MM.1S (cell line): ENCODE measurements at regions not wholly inside any gene's neighbourhood (a gene's known extent, or its start where the extent isn't known, plus 50 kb on each side); places are given as distances from the start of the nearest gene placed in this dataset.

Experiments
- DNase-seq: peaks from one replicate; pipeline ENCODE4 v3.0.0-alpha.2; 2015
- H2AFZ ChIP-seq: fragments of 300-600 bp; sonication (generic); 2 replicates; pipeline ENCODE4 v1.6.0; 2016; ENCODE audit warnings: antibody characterized with exemption, low read length
- H3F3A ChIP-seq: fragments of 300-600 bp; sonication (generic); 2 replicates; pipeline ENCODE4 v1.6.1; 2016; ENCODE audit warnings: mild to moderate bottlenecking, antibody characterized with exemption, low read length, moderate library complexity, mixed read lengths; ENCODE audit not compliant: insufficient read depth
- H3K27ac ChIP-seq: fragments of 300-600 bp; sonication (generic); 2 replicates; pipeline ENCODE4 v1.5.1; 2016; ENCODE audit warnings: mild to moderate bottlenecking, low read length
- H3K27me3 ChIP-seq: fragments of 300-600 bp; sonication (generic); replicated peaks from 2 replicates; pipeline ENCODE4 v1.6.0; 2016; ENCODE audit warnings: low read length; ENCODE audit not compliant: insufficient read depth
- H3K36me3 ChIP-seq: fragments of 300-600 bp; sonication (generic); replicated peaks from 2 replicates; pipeline ENCODE4 v1.6.1; 2016; ENCODE audit warnings: mild to moderate bottlenecking, low read length, mixed read lengths; ENCODE audit not compliant: insufficient read depth
- H3K4me1 ChIP-seq: fragments of 300-600 bp; sonication (generic); 2 replicates; pipeline ENCODE4 v1.6.1; 2016; ENCODE audit warnings: low read length, mixed read lengths
- H3K4me2 ChIP-seq: fragments of 300-600 bp; sonication (generic); 2 replicates; pipeline ENCODE4 v1.6.0; 2016; ENCODE audit warnings: low read depth, low read length
- H3K4me3 ChIP-seq: fragments of 300-600 bp; sonication (generic); 2 replicates; pipeline ENCODE4 v1.5.1; 2016; ENCODE audit warnings: low read length, mixed read lengths
- H3K79me2 ChIP-seq: fragments of 300-600 bp; sonication (generic); 2 replicates; pipeline ENCODE4 v1.6.1; 2016; ENCODE audit warnings: mixed run types, low read length, mixed read lengths
- H3K9ac ChIP-seq: fragments of 300-600 bp; sonication (generic); 2 replicates; pipeline ENCODE4 v1.6.1; 2016; ENCODE audit warnings: low read length, mixed read lengths
- H3K9me2 ChIP-seq: fragments of 300-600 bp; sonication (generic); replicated peaks from 2 replicates; pipeline ENCODE4 v1.6.1; 2016; ENCODE audit warnings: mild to moderate bottlenecking, low read length, mixed read lengths; ENCODE audit not compliant: insufficient read depth
- H3K9me3 ChIP-seq: fragments of 300-600 bp; sonication (generic); replicated peaks from 2 replicates; pipeline ENCODE4 v1.6.1; 2016; ENCODE audit warnings: mild to moderate bottlenecking, low read length, mixed read lengths; ENCODE audit not compliant: insufficient read depth
- H4K20me1 ChIP-seq: fragments of 300-600 bp; sonication (generic); 2 replicates; pipeline ENCODE4 v1.6.1; 2016; ENCODE audit warnings: mild to moderate bottlenecking, low read length, moderate library complexity, mixed read lengths; ENCODE audit not compliant: insufficient read depth
- EZH2 ChIP-seq: fragments of 300-600 bp; sonication (generic); optimal IDR thresholded peaks from 2 replicates; pipeline ENCODE3; 2017; ENCODE audit warnings: low read depth, mild to moderate bottlenecking, antibody characterized with exemption, low read length, mixed read lengths
- EZH2phosphoT487 ChIP-seq: fragments of 300-600 bp; sonication (generic); IDR thresholded peaks from 2 replicates; pipeline ENCODE4 v1.6.1; 2018; ENCODE audit warnings: antibody characterized with exemption, low read length
- TF ChIP-seq, protein P1 (sequence below): fragments of 300-600 bp; sonication (generic); IDR thresholded peaks from 2 replicates; pipeline ENCODE4 v1.5.1; 2016; ENCODE audit warnings: antibody characterized with exemption, low read length, mixed read lengths

DNA sequence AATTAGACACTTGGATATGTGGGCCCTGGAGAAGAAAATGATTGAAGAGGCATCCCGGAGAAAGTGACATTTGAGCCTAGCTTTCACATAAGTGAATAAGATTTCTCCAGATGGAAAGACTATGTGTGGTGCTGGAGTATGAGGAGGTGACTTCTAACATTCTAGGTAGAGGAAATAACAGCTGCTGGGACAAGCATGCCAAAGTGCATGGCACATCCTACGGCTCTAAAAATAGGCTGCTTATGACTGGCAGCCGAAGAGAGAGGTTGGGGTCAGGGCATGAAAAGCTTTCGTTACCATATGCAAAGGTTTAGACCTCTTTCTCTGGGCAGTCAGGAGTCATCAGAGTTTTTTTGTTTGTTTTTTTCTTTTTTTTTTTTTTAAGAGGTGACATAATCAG lies 142.0 kb downstream of the SOX3 start:
- H3K27me3 ChIP-seq, result no peaks in the 10 kb centered on the region
- H2AFZ ChIP-seq, result no peak overlapping the region
- no peak overlapping the region for H3K27ac ChIP-seq
- no peaks in the 10 kb centered on the region for H3K9me3 ChIP-seq
- H3K79me2 ChIP-seq, result no peaks in the 10 kb centered on the region
- H3K4me2 ChIP-seq, result no peak overlapping the region
- no peaks in the 10 kb centered on the region for H3F3A ChIP-seq
- no peaks in the 10 kb centered on the region for H3K36me3 ChIP-seq
- no peak overlapping the region for H3K9ac ChIP-seq
- H3K4me1 ChIP-seq, result no peaks in the 10 kb centered on the region
- no peak overlapping the region for H3K4me3 ChIP-seq
- no peak for DNase-seq
- no peaks in the 10 kb centered on the region for H3K9me2 ChIP-seq
- no peaks in the 10 kb centered on the region for H4K20me1 ChIP-seq
- TF ChIP-seq EZH2, result no peak
- TF ChIP-seq, protein P1, sequence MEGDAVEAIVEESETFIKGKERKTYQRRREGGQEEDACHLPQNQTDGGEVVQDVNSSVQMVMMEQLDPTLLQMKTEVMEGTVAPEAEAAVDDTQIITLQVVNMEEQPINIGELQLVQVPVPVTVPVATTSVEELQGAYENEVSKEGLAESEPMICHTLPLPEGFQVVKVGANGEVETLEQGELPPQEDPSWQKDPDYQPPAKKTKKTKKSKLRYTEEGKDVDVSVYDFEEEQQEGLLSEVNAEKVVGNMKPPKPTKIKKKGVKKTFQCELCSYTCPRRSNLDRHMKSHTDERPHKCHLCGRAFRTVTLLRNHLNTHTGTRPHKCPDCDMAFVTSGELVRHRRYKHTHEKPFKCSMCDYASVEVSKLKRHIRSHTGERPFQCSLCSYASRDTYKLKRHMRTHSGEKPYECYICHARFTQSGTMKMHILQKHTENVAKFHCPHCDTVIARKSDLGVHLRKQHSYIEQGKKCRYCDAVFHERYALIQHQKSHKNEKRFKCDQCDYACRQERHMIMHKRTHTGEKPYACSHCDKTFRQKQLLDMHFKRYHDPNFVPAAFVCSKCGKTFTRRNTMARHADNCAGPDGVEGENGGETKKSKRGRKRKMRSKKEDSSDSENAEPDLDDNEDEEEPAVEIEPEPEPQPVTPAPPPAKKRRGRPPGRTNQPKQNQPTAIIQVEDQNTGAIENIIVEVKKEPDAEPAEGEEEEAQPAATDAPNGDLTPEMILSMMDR, result no peak
- no peak for TF ChIP-seq EZH2phosphoT487

DNA sequence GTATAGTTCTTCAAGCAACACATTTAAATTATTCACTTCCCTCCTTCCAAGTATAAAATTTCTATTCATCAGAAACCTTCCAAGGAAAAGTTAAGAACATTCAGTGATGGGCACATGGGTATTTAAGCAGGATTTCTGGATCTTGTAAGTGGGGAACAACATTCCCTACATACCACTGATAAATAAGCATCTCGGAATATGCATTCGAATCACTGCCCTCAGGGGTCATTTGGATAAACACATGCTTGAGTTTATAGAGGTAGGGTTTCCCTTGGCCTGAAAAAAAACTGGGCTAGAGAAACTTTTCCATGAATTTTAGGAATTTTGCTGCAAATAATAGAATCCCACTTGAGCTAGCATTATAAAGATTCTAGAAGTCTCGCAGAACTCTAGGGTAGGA lies 143.9 kb downstream of the SOX3 start:
- no peaks in the 10 kb centered on the region for H3K4me1 ChIP-seq
- H3K4me2 ChIP-seq, result no peak overlapping the region
- H3K79me2 ChIP-seq, result no peaks in the 10 kb centered on the region
- H3K9me3 ChIP-seq, result no peaks in the 10 kb centered on the region
- no peaks in the 10 kb centered on the region for H3K27me3 ChIP-seq
- no peak overlapping the region for H3K27ac ChIP-seq
- no peaks in the 10 kb centered on the region for H3K9me2 ChIP-seq
- no peaks in the 10 kb centered on the region for H3F3A ChIP-seq
- H3K9ac ChIP-seq, result no peak overlapping the region
- H4K20me1 ChIP-seq, result no peaks in the 10 kb centered on the region
- DNase-seq, result no peak
- no peaks in the 10 kb centered on the region for H3K36me3 ChIP-seq
- H3K4me3 ChIP-seq, result no peak overlapping the region
- no peak overlapping the region for H2AFZ ChIP-seq
- no peak for TF ChIP-seq EZH2
- no peak for TF ChIP-seq EZH2phosphoT487
- TF ChIP-seq, protein P1, result no peak

DNA sequence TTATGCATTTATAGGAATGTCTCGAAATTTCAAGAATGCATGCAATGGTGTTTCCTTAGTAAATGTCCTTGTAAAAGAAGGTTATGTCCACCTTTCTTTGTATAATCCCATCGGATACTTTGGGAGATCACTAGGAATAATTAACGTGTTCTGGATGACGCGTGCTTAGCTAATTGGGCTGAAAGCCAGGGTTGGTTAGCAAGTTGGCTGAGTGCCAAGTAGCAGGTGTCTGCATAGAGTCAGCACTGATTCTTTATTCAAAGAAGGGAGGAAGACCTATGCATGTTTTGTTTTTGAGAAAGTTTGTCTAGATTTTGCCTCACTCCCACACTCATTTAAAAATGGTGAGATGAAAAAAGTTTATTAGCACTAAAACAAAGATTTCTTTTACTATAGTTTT lies 144.6 kb downstream of the SOX3 start:
- TF ChIP-seq EZH2phosphoT487 (no peak), EZH2 (no peak)
- TF ChIP-seq, protein P1, result no peak
- H3K79me2 ChIP-seq, result no peaks in the 10 kb centered on the region
- H3K4me3 ChIP-seq, result no peak overlapping the region
- H2AFZ ChIP-seq, result no peak overlapping the region
- no peaks in the 10 kb centered on the region for H3K27me3 ChIP-seq
- H3K36me3 ChIP-seq, result no peaks in the 10 kb centered on the region
- H3K9ac ChIP-seq, result no peak overlapping the region
- no peak for DNase-seq
- H3F3A ChIP-seq, result no peaks in the 10 kb centered on the region
- no peak overlapping the region for H3K27ac ChIP-seq
- H3K9me2 ChIP-seq, result no peaks in the 10 kb centered on the region
- H4K20me1 ChIP-seq, result no peaks in the 10 kb centered on the region
- H3K4me1 ChIP-seq, result no peaks in the 10 kb centered on the region
- H3K4me2 ChIP-seq, result no peak overlapping the region
- no peaks in the 10 kb centered on the region for H3K9me3 ChIP-seq

DNA sequence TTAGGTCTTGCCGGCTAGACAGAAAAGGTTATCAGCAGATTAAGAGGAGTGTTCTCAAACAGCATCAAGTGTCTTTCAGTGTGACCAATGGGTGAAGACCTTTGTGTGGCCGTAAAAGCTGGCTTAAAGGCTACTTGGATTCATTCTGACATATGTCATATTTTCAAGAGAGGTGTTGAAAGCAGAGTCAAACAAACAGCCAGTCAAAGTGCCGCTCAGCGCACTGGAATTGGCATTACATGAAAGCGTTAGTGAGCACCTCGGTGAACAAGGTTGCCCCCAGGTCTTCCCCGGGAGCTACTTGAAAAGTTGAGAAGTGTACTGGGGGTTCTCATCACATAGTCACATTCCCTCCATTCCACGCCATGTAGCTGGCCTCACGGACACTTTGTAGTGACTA lies 148.9 kb downstream of the SOX3 start:
- Histone ChIP-seq H3K4me2 (no peak overlapping the region), H3K9ac (no peak overlapping the region), H3K9me3 (no peaks in the 10 kb centered on the region), H3K27me3 (no peaks in the 10 kb centered on the region), H3K4me3 (no peak overlapping the region), H3K36me3 (no peaks in the 10 kb centered on the region), H3K9me2 (no peaks in the 10 kb centered on the region), H4K20me1 (no peaks in the 10 kb centered on the region), H3K4me1 (no peaks in the 10 kb centered on the region), H3K27ac (no peak overlapping the region), H3K79me2 (no peaks in the 10 kb centered on the region), H2AFZ (no peak overlapping the region), H3F3A (no peaks in the 10 kb centered on the region)
- no peak for DNase-seq
- TF ChIP-seq EZH2, result no peak
- TF ChIP-seq EZH2phosphoT487, result no peak
- TF ChIP-seq, protein P1, result no peak
